GM12874 (cell line): ENCODE measurements at regions not wholly inside any gene's neighbourhood (a gene's known extent, or its start where the extent isn't known, plus 50 kb on each side); places are given as distances from the start of the nearest gene placed in this dataset.

Source experiments
- TF ChIP-seq, protein P1 (sequence below): IDR thresholded peaks from 2 replicates; pipeline ENCODE4 v1.5.1; 2011; ENCODE audit warnings: low read depth, mild to moderate bottlenecking, control low read depth, low read length, moderate library complexity; ENCODE audit not compliant: insufficient read depth

DNA sequence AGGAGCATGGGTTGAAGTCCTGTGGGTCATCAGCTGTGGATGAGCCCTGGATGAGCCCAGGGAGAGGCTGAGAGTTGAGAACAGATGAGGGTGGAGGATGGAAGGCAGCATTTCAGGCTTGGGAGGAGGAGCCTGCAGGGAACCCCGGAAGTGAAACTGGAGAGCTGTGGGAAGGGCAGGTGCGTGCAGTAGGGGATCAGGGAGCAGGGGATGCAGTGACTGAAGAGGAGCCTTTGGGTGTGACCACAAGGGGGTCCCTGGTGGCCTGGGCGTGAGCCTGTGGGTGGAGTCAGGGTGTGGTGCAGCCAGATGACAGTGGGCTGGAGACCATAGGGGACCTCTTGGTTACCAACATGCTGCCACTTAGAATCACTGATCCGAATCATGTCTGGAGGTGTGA is 115.5 kb downstream of the PAPOLA start:
- TF ChIP-seq, protein P1, sequence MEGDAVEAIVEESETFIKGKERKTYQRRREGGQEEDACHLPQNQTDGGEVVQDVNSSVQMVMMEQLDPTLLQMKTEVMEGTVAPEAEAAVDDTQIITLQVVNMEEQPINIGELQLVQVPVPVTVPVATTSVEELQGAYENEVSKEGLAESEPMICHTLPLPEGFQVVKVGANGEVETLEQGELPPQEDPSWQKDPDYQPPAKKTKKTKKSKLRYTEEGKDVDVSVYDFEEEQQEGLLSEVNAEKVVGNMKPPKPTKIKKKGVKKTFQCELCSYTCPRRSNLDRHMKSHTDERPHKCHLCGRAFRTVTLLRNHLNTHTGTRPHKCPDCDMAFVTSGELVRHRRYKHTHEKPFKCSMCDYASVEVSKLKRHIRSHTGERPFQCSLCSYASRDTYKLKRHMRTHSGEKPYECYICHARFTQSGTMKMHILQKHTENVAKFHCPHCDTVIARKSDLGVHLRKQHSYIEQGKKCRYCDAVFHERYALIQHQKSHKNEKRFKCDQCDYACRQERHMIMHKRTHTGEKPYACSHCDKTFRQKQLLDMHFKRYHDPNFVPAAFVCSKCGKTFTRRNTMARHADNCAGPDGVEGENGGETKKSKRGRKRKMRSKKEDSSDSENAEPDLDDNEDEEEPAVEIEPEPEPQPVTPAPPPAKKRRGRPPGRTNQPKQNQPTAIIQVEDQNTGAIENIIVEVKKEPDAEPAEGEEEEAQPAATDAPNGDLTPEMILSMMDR: no peak

DNA sequence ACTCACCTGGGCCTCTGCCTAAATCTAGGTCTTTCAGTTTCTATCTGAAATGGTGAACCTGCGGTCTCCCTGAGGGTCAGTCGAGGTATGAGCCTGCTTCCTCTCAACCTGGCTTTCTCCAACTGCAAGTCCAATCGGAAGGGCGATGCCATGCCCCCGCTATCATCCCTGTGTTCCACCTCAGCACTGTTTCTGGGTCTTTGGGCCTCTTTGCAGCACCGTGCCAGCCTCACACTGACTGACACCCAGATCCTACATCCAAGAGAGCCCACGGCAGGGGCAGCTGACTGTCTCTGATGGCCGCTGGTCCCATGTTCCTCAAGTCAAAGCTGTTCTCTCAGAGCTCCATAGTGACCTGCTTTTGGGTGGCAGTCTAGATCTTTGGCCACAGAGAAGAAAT is 120.7 kb downstream of the PAPOLA start:
- TF ChIP-seq, protein P1: no peak

DNA sequence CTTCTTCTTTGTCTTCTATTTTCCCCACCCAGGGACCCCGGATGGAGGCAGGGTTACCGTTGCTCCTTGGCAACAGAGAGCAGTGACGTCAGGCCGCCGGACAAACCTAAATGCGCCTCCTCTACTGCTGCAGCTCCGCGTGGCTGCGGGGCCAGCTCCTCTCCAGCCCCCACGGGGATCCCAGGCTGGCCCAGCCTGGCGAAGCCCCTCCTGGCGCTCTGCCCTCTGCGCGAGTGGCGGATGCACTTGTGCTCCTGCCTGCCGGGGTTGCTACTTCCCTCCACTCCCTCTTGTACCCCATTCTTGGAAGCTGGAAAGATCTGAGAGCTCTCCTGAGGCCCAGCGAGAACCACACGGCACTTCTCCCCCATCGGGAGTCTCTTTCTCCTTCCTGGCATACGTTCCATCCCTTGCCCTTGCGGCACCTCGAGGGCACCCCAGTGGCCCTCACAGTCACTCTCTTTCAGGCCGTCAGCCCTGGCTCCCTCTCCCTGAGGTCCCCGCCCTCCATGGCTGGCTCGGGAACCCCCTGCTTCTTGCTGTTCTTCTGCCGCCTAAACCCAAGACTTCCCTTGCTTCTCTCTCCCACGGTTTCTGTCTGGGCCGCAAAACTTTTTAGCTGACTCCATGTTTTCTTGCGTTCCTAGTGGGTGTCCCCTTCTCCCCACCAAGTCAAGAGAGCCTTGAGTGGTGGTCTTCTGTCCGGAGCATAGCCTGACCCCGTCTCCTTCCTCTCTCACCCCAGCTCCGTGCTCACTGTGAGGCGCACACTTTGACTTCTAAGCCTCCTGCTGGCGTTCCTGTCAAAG is 121.7 kb downstream of the PAPOLA start:
- TF ChIP-seq, protein P1: no peak

DNA sequence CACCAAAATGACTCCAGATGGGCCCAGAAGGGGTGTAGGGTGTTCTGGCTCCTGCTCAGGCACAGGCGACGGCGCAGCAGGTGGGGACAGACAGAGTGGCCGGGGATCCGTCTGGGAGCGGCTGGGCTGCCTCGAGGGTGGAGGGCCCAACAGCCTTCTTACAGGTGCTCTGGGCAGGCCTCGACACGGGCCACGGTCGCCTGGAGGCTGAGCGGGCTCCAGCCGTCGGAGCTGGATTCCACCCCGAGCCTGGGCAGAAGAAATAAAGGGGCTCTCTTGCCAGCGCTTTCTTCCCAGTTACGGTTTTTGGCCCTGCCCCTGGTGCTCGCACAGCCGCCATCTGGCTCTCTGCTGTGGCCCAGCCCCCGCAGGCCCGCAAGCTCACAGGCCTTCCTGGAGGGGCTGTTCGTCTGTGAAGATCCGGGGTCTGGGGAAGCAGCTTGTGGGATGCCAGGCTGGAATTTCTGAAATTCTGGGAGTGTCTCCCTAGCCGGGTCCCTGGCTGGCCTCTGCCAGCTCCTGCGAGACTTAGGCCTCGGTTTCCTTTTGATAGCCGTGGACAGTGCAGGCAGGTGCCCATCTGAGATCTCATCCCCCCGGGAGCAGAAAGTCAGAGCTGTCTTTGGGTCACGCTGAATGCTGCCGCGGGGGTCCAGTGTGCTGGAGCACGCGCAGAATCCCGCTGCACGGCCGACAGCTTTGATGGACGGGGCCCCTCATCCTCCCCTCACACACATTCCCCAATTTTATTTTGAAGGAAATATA is 122.7 kb downstream of the PAPOLA start:
- TF ChIP-seq, protein P1: no peak

DNA sequence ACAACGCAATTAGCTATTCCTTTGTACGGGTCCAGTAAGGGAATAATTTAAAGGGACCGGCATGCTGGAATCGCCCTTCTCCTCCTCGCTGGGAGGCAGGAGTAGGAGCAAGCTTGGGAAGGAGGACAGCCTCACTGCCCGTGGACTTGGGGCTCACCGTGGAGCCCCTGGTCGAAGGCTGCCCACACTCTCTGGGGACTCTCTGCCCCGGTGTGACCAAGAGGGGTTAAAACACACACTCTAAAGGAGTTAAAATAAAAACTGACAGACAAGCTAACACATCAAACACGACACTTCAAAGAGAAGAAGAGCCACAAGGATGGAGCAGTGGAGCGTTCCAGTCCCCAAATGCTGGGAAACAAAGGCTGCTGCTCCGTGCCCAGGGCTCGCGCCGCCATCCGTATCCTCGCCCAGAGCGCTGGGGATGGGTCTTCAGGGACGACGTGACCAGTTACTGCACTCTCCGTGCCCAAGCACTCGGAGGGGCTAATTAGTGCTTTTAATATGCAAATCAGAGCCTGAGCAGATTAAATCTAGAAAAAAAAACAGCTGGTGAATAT is 123.3 kb downstream of the PAPOLA start:
- TF ChIP-seq, protein P1: no peak

DNA sequence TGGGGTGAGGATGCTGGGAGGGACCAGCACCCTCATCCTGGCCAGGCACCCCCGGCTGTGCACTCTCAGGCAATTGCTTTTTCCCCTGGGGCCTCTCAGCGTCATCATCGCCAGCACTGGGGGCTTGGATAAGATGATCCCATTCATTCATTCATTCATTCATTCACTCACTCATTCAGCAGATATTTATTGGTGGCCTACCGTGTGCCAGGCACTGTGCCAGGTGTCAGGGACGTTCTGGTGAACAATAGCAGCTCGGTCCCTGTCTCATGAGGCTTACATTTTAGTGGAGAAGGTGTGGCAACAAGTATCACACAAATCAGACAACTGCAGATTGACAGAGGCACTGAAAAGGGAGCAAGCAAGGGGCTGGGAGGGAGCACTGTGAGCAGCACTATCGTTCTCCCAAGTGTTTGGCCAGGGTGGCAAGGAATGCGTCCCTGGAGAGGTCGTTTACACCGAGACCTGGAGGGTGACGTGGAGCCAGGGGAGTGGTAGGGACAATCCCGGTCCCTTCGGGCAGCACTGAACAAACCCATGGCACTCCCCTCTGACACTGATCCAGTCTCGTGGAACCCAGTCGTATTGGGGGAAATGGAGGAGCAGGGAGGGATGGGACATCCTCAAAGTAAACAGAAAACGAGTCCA is 124.1 kb downstream of the PAPOLA start:
- TF ChIP-seq, protein P1: no peak

DNA sequence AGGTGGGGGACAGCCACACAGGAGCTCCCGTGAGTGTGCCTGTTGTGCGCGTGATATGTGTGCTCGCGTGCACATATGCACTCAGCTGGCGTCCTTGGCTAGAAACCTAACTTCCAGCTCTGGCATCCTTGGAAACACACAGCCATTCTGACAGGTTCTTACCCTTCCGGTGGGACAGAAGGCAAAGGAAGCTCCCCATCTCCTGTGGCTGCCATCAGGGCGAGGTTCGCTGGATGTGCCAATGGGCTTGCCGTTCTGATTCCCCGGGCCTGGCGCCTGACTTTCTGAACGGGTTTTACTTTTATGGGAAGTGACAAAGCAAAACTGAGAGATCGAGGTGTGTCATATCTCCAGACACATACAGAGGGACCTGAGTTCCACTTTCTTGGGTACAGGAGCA is 124.7 kb downstream of the PAPOLA start:
- TF ChIP-seq, protein P1: no peak
